OCI-LY3 (cell line): ENCODE measurements at regions not wholly inside any gene's neighbourhood (a gene's known extent, or its start where the extent isn't known, plus 50 kb on each side); places are given as distances from the start of the nearest gene placed in this dataset.

Experiments used
- CTCF ChIP-seq: fragments of 200-600, 300-600 bp; sonication (generic); IDR thresholded peaks from 2 replicates; pipeline ENCODE4 v1.5.1; 2014; ENCODE audit warnings: antibody characterized with exemption, low read length, low read depth
- EZH2phosphoT487 ChIP-seq: fragments of 200-600 bp; shearing (Covaris generic); IDR thresholded peaks from 2 replicates; pipeline ENCODE4 v1.6.1; 2018; ENCODE audit warnings: antibody characterized with exemption, mixed run types, low read depth

- TF ChIP-seq CTCF (no peak), EZH2phosphoT487 (no peak)
Observed at GRCh38 chr12:34347367-34347766, 325.1 kb downstream of the ALG10 start.
